HepG2 (cell line): ENCODE measurements at regions not wholly inside any gene's neighbourhood (a gene's known extent, or its start where the extent isn't known, plus 50 kb on each side); places are given as distances from the start of the nearest gene placed in this dataset.
A peak's percentile ranks its signal among the peaks of the same experiment; 100 is the strongest.

Experiments
- ATF1 ChIP-seq: IDR thresholded peaks from 2 replicates; pipeline ENCODE4 v1.6.1; 2016; ENCODE audit warnings: mild to moderate bottlenecking, control low read depth
- FOSL2 ChIP-seq: sonication (generic); formaldehyde crosslinking; IDR thresholded peaks from 2 replicates; pipeline ENCODE4 v1.4.0; 2020; ENCODE audit warnings: missing genetic modification reagents
- MAFF ChIP-seq: IDR thresholded peaks from 2 replicates; pipeline ENCODE4 v1.6.1; 2011; ENCODE audit warnings: low read depth, low read length, improper control_type of control experiment
- STAT6 ChIP-seq: sonication (generic); formaldehyde crosslinking; IDR thresholded peaks from 2 replicates; pipeline ENCODE4 v1.4.0; 2020; ENCODE audit warnings: missing genetic modification reagents, mild to moderate bottlenecking, borderline replicate concordance
- TCF7L2 ChIP-seq: IDR thresholded peaks from 2 replicates; pipeline ENCODE4 v1.6.1; 2011; ENCODE audit warnings: mild to moderate bottlenecking, low read depth, low read length, moderate library complexity
- ZNF12 ChIP-seq: sonication (generic); formaldehyde crosslinking; IDR thresholded peaks from 2 replicates; pipeline ENCODE4 v1.5.0; 2020; ENCODE audit warnings: missing genetic modification reagents
- TF ChIP-seq, protein P1 (sequence below): IDR thresholded peaks from 2 replicates; pipeline ENCODE4 v1.6.1; 2016; ENCODE audit warnings: control low read depth
- TF ChIP-seq, protein P2 (sequence below): sonication (generic); formaldehyde crosslinking; IDR thresholded peaks from 2 replicates; pipeline ENCODE4 v1.4.0; 2020; ENCODE audit warnings: missing genetic modification reagents

- TF ChIP-seq STAT6 (CRISPR knock-in tag) (no peak), TCF7L2 (no peak), FOSL2 (peak; percentile 63), MAFF (peak; percentile 23; the same call in 1 of the 2 replicates), ZNF12 (CRISPR knock-in tag) (no peak), ATF1 (CRISPR knock-in tag) (no peak)
- TF ChIP-seq, protein P1, sequence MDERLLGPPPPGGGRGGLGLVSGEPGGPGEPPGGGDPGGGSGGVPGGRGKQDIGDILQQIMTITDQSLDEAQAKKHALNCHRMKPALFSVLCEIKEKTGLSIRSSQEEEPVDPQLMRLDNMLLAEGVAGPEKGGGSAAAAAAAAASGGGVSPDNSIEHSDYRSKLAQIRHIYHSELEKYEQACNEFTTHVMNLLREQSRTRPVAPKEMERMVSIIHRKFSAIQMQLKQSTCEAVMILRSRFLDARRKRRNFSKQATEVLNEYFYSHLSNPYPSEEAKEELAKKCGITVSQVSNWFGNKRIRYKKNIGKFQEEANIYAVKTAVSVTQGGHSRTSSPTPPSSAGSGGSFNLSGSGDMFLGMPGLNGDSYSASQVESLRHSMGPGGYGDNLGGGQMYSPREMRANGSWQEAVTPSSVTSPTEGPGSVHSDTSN (CRISPR knock-in tag): no peak
- TF ChIP-seq, protein P2, sequence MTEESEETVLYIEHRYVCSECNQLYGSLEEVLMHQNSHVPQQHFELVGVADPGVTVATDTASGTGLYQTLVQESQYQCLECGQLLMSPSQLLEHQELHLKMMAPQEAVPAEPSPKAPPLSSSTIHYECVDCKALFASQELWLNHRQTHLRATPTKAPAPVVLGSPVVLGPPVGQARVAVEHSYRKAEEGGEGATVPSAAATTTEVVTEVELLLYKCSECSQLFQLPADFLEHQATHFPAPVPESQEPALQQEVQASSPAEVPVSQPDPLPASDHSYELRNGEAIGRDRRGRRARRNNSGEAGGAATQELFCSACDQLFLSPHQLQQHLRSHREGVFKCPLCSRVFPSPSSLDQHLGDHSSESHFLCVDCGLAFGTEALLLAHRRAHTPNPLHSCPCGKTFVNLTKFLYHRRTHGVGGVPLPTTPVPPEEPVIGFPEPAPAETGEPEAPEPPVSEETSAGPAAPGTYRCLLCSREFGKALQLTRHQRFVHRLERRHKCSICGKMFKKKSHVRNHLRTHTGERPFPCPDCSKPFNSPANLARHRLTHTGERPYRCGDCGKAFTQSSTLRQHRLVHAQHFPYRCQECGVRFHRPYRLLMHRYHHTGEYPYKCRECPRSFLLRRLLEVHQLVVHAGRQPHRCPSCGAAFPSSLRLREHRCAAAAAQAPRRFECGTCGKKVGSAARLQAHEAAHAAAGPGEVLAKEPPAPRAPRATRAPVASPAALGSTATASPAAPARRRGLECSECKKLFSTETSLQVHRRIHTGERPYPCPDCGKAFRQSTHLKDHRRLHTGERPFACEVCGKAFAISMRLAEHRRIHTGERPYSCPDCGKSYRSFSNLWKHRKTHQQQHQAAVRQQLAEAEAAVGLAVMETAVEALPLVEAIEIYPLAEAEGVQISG (CRISPR knock-in tag): no peak
Measured at GRCh38 chr5:77893225-77893860, 117.2 kb upstream of the TBCA start (continued).
